ENCODE measurements at regions not wholly inside any gene's neighbourhood (a gene's known extent, or its start where the extent isn't known, plus 50 kb on each side); places are given as distances from the start of the nearest gene placed in this dataset.

DNA sequence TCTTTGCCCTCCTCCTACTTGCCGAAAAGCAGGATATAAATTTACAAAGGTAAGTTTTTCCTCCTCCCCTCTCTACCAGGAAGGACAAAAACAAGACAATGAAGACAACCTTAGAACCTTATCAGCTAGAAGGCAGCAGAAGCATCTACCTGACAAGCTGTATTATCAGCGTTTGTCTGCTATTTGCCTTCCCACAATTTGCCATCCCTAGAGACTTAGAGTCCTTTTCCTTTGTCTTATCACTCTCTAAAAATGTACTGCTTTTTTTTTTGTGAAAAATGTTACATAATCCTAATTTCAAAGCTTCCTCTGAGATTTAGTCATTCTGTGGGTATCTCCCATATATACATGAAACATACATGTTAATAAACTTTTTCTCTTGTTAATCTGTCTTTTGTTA is 176.9 kb upstream of the PROK2 start:
- ATAC-seq (ENCODE audit: low read depth) (no peak), DNase-seq (no peak)
- BruUV-seq (replicated peaks), result no TSS peak
- H3K4ac ChIP-seq (ENCODE audit: low read depth, low read length), result no peak overlapping the region
- WGBS, 2 experiments (ENCODE audit: extremely low coverage in 2 of 2, insufficient read length in 1 of 2), result no CpG with 5 or more reads among the region's 2 CpGs
- no peak overlapping the region for H4K5ac ChIP-seq (ENCODE audit: low read depth, low read length)
- H3K27me3 ChIP-seq (ENCODE audit: control insufficient read depth, insufficient read depth, low read length), result peaks cover 19% of the 10 kb centered on the region
- CTCF ChIA-PET, result no interaction called here
- POLR2A ChIA-PET (ENCODE audit: unreplicated experiment), result no interaction called here
- H3K56ac ChIP-seq (ENCODE audit: extremely low read depth, insufficient read depth, low read length), result no peak overlapping the region
- in situ Hi-C loops (cut with MboI; ENCODE audit: low sequenced_read_pairs) (no loop called here), intact Hi-C loops (cut with micrococcal nuclease) (no loop called here), dilution Hi-C loops (cut with HindIII; ENCODE audit: low sequenced_read_pairs, unreplicated experiment) (no loop called here)
- H2AK9ac ChIP-seq (replicated peaks; ENCODE audit: low read depth, low read length, poor library complexity), result no peak overlapping the region
- no peak overlapping the region for H2BK5ac ChIP-seq (ENCODE audit: low read depth, low read length, poor library complexity, severe bottlenecking)
- H4K8ac ChIP-seq (ENCODE audit: low read depth in 2 of 2, low read length in 2 of 2), result no peak overlapping the region
- no peaks in the 10 kb centered on the region for H3K9me1 ChIP-seq (ENCODE audit: insufficient read depth, low read length)
- no peaks in the 10 kb centered on the region for H3K9me3 ChIP-seq (ENCODE audit: control insufficient read depth, insufficient read depth, low read length)
- H3K4me1 ChIP-seq (ENCODE audit: control insufficient read depth, insufficient read depth, low read length), result no peaks in the 10 kb centered on the region
- H3K27ac ChIP-seq (ENCODE audit: insufficient read depth, low read length), result no peak overlapping the region
- H4K20me1 ChIP-seq (ENCODE audit: insufficient read depth, low read length), result no peaks in the 10 kb centered on the region
- no peak overlapping the region for H2AFZ ChIP-seq (replicated peaks; ENCODE audit: low read length, poor library complexity)
- no peak overlapping the region for H3K23ac ChIP-seq (ENCODE audit: low read depth, low read length)
- H3K79me1 ChIP-seq (ENCODE audit: low read depth in 1 of 2, low read length in 2 of 2), result no peaks in the 10 kb centered on the region
- H3K36me3 ChIP-seq (ENCODE audit: control insufficient read depth, insufficient read depth, low read length), result no peaks in the 10 kb centered on the region
- no peak overlapping the region for H3K14ac ChIP-seq (replicated peaks; ENCODE audit: low read depth, low read length)
- no peak overlapping the region for H2BK15ac ChIP-seq (ENCODE audit: low read depth, low read length)
- TF ChIP-seq MAFK (IDR thresholded peaks at IDR 0.05; ENCODE audit: low read depth, low read length) (no peak), RCOR1 (IDR thresholded peaks at IDR 0.05; ENCODE audit: insufficient replicate concordance, low read length) (no peak), SMC3 (IDR thresholded peaks at IDR 0.05; ENCODE audit: low read depth, low read length) (no peak), CEBPB (IDR thresholded peaks at IDR 0.05; ENCODE audit: low read depth, low read length) (no peak), MAZ (IDR thresholded peaks at IDR 0.05; ENCODE audit: borderline replicate concordance, low read depth, low read length) (no peak), RFX5 (IDR thresholded peaks at IDR 0.05; ENCODE audit: low read depth, low read length) (no peak)
- TF ChIP-seq, protein P1, sequence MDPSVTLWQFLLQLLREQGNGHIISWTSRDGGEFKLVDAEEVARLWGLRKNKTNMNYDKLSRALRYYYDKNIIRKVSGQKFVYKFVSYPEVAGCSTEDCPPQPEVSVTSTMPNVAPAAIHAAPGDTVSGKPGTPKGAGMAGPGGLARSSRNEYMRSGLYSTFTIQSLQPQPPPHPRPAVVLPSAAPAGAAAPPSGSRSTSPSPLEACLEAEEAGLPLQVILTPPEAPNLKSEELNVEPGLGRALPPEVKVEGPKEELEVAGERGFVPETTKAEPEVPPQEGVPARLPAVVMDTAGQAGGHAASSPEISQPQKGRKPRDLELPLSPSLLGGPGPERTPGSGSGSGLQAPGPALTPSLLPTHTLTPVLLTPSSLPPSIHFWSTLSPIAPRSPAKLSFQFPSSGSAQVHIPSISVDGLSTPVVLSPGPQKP (IDR thresholded peaks at IDR 0.05; ENCODE audit: borderline replicate concordance, low read depth, low read length), result no peak
- H3K4me3 ChIP-seq (ENCODE audit: insufficient read depth, low read depth, low read length), result no peak overlapping the region
- H2BK120ac ChIP-seq (ENCODE audit: low read depth, low read length), result no peak overlapping the region
- no peak overlapping the region for H3K18ac ChIP-seq (ENCODE audit: low read depth, low read length)
- no peak overlapping the region for H3K9ac ChIP-seq (ENCODE audit: low read depth, low read length)
- no peak overlapping the region for H3K4me2 ChIP-seq (ENCODE audit: low read depth, low read length)
- H2AK5ac ChIP-seq (ENCODE audit: low read depth, low read length), result no peak overlapping the region
- no peak overlapping the region for H4K91ac ChIP-seq (ENCODE audit: insufficient read depth, low read depth, low read length)
- no peak overlapping the region for H2BK20ac ChIP-seq (ENCODE audit: low read depth, low read length)

Data from IMR-90 (cell line).